ENCODE measurements at regions not wholly inside any gene's neighbourhood (a gene's known extent, or its start where the extent isn't known, plus 50 kb on each side); places are given as distances from the start of the nearest gene placed in this dataset.

DNA sequence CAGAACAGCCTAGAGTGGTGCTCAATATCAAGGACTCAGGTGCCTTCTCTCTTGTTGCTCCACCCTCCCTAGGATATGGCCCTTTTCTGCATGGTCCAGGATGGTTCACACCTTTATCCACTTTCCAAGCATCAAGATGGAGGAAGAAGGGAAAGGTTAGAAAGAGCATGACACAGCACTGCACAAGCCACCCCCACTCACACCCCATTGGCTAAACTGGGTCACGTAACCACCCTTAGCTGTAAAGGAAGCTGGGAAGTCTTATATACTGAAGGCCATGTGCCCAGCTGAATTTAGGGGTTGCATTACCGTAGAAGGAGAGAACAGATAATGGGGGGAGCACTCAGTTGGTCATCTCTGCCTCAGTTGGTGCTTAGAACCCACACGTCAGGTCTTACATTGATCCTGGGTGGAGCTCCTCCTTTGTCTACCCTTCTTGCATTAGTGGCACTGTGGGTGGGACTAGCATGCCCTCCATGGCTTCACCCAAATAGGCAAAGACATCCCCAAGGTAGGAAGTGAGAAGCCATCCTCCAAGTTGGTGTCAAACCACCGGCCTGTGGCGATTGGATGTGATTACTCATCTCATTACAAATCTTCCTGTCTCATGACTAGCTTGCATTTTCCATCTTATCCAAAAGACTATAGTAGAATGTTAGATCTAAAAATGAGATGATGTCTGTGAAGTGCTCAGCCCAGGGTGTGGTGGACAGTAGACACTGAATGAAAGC is 248.5 kb downstream of the HAUS1 start:
- no peak for DNase-seq

DNA sequence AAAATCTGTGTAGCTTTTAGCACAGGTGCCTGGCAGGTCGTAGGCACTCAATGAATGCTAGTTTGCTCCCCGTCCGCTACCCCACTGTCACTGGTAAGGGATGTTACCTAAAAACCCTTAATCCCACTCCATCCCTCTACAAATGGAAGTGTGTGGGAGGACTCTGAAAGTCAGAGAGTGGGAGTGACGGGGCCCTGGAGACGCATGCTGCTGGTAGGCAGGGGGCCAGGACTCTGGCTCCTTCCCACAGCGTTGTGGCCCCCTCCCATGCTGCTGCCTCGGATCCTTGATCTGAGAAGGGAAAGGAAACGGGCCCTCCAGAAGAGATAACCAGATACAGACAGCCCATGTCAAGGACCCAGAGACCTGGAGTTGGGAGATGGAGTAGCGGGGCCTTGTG is 249.3 kb downstream of the HAUS1 start:
- no peak for DNase-seq

DNA sequence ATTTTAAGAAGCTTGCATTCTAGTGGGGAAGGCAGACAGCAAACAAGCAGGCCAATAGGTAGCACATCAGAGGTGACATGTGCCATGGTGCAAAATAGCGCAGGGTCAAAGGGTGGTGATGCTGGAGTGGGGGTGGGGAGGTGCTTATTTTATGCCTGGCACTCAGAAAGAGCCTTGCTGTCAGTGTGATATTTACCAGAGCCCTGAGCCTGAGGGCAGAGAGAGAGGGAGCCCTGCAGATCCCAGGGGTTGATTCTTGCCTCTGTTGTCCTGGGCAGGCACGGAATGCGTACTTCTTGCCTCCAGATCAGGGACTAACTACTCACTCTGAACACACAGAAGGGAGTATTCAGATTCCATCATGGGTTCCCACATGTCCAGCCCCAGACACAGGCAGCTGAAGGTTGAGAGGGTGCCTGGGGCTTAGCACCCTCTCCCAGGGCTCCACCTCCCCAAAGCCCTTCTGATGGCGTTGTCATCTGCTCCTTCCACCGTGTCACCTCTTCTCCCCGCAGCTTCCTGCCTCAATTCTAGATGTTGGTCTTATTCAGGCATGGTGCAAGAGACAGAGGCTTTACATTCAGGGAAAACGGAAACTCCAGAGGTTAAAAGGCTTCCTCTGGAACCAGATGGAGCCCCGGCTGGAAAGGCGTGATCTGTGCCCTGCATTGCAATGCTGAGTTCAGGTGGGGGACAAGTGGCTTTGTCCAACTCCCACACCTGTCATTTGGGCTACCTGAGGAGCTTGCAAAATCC is 252.3 kb downstream of the HAUS1 start:
- no peak for DNase-seq

DNA sequence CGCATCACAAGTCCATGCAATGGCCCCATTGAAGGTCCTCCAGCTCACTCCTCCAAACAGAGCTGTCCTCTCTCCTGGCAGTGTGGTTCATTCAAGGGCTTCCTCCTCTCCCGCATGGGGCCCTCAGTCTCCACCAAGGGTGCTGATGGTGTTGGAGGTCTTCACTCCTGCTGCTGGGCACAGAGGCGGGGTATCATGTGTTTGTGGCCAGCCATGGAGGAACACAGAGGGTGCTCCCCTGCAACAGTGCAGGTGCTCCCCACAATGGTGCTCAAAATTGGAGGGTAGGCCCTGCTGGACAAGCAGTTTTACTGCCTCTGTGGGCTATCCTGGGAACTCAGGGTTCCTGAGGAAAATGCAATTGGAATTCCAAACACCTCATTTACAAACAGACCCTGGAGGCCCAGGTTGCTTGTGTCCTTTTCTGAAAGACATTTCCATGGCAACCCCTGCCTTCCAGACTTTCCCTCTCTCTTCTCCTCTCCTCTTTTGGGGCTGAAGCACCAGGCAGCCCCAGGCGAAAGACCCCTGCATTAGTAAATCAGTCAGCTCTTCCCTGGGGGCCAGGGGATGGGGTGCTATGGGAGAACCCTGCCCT is 256.0 kb downstream of the HAUS1 start:
- no peak for DNase-seq

DNA sequence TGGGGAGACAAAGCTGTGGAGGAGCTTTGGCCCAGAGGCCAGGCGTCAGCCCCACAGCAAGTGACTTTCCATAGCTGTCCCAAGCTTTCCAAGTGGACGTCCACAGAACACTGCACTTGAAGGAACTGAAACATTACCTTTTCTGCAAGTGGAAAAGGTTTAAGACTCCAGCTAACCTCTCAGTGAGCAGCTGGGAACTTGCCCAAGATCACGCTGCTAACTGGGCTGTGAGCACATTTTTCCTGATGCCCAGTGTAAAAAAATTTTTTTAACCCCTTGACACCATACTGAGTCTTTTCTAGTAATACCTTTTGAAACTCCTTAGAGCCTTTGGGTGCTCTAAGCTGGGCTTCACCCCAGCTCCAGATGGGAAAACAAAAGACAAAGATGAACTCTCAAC is 256.7 kb downstream of the HAUS1 start:
- no peak for DNase-seq

DNA sequence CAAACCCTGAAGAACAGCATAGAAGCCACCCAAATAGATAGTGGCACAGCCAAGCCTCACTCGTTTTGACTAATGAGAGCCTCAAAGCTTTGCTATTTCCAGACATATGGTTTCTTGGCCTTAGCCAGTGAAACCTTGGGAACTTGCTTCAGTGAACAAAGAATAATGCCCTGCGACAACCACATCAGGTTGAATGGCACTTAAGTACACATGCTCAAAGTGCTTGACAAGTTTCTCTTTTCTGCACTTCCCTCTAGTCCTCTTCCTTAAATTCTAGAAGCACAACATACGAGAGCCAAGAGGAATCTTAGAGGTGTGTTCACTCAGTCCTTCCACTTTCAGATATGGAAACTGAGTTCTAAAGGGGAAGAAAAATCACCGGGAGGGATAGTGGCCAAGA is 258.3 kb downstream of the HAUS1 start:
- no peak for DNase-seq

DNA sequence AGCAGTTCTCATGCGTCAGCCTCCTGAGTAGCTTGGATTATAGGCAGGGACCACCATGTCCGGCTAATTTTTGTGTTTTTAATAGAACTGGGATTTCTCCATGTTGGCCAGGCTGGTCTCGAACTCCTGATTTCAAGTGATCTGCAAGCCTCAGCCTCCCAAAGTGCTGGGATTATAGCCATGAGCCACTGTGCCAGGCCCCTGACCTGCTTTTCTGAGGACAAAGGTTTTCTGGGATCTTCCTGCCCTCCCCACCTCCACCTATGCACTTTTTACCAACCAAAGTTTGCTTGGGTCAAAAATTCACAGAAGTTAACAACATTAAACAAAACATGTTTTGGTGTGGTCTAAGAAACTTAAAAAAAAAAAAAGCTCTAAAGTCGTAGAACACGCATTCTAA is 259.9 kb downstream of the HAUS1 start:
- DNase-seq, result no peak

DNA sequence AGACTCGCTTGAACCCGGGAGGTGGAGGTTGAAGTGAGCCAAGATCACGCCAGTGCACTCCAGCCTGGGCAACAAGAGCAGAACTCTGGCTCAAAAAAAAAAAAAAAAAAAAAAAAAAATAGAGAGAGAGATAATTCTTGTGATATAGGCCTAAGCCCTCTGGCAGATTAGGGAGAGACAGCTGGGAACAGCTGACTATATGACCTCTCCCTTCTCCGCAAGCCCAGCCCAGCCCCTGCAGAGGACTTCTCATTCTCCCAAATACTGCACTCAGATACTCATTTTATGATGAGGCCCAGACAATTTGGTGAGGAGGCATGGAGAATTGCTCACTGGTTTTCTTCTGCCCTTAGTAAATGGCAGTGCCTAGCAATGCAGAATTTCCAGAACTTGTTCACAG is 262.0 kb downstream of the HAUS1 start:
- DNase-seq, result no peak

DNA sequence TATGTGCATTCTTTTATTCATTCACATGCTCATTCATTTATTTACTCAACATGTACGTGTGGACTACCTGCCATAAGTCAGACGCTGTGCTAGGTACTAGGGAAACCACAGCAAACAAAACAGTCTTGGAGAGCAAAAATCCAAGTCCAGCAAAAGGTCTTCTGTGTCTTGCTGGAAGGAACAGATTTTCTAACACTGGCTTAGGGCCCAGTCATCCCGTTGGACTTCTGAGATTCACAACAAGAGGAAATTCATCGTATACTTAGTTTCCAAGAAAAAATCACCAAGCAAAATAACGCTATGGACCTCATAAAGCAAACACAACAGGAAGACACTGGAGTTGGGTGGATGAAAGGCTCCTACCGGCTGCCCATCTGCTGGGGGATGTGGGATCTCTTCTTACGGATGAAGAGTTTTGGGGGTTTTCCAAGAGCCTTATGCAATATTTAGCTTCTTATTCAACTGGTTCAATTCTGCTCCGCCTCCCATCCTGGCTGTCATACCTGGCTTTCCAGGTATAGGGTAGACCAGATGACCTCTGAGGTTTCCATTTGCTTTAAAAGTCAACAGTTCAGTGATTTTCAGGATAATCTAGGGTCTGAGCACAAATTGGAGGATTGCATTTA is 262.7 kb downstream of the HAUS1 start:
- DNase-seq, result no peak

DNA sequence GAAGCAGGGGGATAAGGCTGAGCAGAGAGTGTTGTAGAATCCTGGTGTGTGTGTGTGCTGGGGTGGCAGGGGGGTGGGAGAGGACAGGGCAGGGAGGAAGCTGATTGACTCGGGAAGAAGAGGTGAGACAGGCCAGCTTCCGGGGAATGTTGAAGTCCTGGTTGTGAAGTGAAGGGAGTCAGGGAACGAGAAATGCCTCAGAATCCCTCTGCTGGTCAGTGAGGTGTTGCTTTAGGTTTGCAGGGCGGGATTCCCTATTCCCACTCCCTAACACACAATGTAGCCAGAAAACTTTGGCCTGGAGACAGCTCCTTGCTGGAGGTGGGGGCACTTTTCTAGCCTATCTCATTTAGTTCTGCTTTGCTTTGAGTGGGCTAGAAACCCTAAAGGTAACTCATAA is 265.1 kb downstream of the HAUS1 start:
- DNase-seq, result no peak

DNA sequence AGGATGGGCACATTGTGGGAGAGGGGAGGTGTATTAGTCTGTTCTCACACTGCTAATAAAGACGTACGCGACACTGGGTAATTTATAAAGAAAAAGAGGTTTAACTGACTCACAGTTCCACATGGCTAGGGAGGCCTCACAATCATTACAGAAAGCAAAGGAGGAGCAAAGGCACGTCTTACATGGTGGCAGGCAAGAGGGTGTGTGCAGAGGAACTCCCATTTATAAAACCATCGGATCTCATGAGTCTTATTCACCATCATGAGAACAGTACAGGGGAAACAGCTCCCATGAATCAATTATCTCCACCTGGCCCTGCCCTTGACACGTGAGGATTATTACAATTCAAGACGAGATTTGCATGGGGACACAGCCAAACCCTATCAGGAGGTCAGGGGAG is 266.7 kb downstream of the HAUS1 start:
- no peak for DNase-seq

DNA sequence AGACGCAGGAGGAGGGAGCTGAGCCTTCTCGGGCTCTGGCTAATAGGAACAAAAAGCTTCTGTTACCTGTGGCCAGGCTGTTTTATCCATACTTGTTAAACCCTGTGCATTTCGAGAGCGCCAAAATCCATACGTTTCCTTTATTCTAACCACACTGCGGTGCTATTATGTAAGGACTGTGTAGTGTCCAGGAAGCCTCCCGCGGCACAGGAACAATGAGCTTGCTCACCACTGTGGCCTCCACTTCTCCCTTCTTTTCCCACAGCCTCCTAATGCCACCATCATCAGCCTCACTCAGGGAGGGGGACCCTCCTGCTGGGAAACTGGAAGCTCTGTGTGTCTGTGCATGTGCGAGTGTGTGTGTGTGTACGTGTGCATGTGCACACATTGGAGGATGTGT is 268.5 kb downstream of the HAUS1 start:
- DNase-seq, result no peak

DNA sequence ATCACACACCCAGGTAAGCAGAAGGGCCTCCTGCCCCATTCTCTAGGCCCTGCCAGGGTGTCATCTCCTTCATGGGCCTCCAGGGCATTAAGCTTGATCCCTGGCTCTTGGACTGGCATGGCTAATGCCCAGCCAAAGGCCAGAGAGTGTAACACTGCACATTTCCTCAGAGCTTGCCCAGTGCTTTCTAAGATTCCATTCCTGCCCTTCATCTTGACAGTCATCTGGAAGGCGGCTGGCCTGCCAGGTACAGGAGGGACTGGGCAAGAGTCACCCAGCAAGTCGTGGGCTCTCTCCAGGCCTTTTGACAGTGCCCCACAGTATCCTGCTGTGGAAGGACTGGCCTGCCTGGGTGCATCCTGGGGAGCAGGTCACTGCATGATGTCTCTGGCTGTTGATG is 268.9 kb downstream of the HAUS1 start:
- DNase-seq, result no peak

DNA sequence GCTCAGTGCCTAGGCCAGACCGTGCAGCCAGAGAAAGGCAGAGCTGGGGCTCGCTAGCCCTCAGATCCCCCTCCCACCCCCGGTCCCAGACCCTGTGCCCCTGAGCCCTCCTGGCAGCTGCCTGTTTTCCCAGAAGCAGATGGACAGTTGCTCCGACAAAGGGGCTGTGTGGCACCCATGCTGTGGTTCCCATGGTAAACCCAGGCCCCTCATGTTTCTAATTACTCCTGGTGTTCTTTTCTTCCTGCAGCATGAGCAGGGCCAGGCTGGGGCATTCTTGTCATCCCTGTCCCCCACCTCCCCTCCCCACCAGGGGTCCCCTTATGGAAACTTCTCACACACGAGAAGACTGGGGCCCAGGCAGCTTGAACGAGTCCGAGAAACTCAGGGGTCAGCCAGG is 269.6 kb downstream of the HAUS1 start:
- no peak for DNase-seq

DNA sequence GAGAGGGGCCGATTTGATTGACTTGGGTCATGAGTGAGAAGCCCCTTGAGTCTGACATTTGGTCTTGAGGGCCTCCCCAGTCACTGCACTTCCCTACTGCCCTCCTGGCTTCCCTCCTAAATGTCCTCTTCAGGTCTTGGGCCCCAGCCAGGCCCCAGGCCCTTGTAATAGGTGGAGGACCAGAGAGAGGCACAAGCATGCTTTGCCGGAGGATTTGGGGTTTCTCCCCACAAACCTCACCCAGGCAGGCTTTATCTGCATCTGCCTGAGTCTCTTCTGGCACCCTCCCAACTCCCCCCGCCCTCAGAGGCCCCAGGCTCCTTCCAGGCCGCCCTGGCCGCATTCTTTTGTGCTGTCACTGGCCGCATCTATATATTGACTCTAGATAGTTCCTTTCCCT is 270.7 kb downstream of the HAUS1 start:
- DNase-seq, result no peak

DNA sequence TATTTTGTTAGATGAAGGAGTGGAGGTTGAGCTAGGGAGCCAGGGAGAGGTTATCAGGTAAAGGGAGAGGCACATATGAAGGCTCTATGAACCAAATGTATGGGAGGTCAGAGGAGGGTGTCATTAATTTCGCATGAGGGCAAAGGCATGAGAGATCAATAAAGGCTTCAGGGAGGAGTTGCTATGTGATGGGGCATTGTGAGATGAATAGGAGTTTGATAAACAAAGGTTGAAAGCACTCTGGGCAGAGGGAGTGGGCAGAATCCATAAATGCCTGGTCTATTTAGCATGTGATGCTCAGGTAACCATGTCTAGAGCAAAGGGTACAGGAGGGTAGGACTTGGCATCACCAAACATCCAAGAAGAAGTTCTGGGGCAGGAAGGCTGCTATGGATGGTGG is 273.4 kb downstream of the HAUS1 start:
- no peak for DNase-seq

DNA sequence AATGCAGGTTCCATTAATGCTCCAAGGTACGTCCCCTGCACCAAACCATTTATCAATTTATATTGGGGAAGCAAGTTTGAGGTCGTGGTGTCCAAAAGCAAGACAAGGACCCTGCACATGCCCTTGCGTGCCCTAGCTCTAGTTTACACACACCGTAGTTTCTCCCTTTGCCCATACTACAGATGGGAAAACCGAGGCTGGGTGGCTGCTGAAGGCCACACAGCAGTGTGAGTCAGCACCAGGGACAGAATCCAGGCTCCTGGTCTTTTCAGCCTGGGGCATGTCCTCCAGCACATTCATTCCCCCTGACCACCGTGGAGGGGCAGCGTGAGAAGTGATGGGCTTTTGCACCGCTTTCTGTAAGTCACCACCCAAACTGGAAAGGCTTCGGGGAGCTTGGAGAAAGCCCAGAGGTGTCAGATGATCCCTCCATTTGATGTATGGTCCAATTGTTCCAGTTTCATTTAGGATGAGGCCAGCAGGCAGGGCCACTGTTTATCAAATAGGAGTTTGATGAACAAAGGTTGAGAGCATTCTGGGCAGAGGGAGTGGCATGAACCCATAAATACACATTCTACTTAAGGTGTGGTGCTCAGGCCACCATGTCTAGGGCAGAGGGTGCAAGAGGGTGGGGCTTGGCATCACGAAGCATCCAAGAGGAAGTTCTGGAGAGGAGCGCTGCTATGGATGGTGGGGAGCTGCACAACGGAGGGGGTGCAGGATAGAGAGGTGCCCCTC is 274.1 kb downstream of the HAUS1 start:
- DNase-seq, result no peak

DNA sequence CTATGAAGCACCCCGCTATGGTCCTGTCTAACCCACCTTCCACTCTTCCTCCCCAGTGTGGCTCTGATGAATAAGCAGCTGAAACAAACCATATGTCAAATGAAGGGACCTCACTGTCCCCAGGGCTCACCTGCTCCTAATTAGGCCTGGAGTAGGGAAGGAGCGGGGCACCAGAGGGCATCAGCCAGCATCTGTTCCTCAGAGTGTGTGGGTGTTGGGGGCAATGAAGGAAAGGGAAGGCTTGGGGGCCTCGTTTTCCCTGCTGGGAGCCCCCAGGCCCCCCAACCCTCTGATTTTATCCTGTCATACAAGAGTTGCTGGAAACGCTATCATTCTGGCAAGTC is 274.7 kb downstream of the HAUS1 start:
- DNase-seq, result no peak

DNA sequence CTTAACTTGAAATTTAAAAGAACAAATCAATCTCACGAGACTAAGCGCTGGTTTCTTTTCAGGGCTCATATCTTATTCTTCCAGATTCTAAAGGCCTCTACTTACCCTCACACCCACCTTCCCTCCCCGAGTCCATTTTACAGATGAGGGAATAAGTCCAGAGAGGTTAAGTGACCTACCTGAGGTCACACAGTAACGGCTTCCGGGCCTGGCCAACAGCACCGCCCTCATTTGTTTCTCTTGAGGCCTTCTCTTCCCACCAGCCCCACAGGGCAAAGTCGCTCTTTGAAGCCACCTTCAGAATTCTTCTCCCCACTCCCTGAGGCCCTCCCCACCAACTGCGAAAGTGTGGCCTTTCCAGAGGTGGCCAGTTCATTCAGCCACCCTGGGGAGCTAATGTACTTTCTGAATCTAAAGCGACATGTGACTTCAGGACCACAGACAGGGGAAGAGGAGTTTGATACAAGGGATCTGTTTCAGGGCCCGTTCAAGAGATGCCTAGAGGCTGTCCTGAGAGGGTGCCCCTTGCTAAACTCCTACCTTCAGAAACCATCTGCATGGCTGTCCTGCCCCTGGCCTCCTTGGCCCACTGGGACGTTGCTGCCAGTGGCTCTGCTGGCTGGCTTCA is 275.3 kb downstream of the HAUS1 start:
- no peak for DNase-seq

DNA sequence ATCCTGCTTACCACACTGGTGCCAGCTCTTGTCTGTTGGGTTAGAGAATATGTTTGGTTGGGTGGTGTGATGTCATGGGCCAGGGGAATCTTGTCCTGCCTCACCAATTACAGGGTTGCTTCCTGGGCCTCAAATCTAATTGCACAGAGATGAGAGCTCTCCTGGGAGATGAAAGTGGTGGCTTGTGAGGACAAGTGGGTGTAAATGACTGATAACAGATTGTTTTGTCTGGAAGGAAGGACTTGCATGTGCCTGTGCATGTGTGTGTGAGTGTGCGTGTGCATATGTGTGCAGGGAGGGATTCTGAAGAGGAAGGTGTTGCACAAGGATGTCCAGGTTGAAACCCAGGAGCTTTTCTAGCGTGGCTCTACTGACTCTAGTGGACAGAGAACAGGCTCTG is 271.9 kb downstream of the LOXHD1 start:
- no peak for DNase-seq

DNA sequence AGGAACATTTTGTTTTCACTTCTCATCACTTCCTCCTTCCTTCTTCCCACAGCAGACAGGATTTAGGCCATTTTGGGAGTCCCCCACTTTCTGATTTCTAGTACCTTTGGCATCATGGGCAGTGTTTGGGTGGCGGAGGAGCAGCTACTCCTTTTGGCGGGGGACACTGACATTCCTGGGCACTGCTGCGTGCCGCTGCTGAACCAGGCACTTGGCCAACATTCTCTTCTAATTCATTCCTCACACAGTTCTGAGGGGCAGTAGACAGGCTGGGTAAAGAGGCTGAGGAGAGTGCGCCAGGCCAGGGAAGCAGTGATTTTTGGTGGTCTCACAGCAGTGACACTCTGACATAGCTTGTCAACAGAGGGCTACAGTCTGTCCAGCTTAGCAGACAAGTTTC is 270.2 kb downstream of the LOXHD1 start:
- DNase-seq, result no peak

DNA sequence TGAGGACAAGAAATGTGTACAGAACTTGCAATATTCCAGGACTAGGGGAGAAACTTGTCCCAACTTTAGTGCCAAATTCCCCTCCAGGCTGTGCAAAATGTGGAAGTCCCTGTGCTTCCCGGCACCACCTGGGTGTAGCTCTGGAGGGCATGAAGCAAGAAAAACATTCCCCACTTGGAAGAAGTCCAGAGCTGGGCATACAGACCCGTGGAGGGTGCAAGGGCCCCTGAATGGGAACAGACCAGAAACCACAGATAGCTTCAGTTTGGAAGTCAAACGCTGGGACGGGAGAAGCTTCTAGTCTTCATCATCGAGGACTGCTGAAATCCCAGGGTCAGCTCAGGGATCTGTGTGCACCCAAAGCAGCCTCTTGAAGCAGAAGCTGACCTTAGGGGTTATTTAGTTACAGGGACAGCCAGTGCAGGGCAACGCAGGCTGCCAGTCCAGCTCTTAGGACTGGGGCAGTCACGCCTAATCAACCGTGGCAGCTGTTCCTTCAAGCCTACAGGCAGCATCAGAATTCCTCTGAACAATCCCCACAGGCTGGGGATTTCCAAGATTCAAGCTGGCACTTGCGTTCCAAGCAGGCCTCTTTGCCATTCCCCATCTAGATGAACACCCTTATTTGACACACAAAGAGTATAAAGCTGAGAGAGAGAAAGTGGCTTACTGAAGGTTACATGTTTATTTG is 269.4 kb downstream of the LOXHD1 start:
- no peak for DNase-seq

Measured in stimulated activated CD4-positive, alpha-beta T cell treated with anti-CD3 and anti-CD28 coated beads, Interleukin-1b, Interleukin-23, amount 100 ng/mL, for 48 hours (primary cell).